A172 (cell line): ENCODE measurements at regions not wholly inside any gene's neighbourhood (a gene's known extent, or its start where the extent isn't known, plus 50 kb on each side); places are given as distances from the start of the nearest gene placed in this dataset.

ENCODE experiments used
- DNase-seq: peaks from one replicate; pipeline ENCODE4 v3.0.0-alpha.2; 2015; ENCODE audit warnings: low spot score

- DNase-seq = no peak
These were observed 64.6 kb upstream of the GALNT15 start for GRCh38 chr3:16109929-16110328.

DNA sequence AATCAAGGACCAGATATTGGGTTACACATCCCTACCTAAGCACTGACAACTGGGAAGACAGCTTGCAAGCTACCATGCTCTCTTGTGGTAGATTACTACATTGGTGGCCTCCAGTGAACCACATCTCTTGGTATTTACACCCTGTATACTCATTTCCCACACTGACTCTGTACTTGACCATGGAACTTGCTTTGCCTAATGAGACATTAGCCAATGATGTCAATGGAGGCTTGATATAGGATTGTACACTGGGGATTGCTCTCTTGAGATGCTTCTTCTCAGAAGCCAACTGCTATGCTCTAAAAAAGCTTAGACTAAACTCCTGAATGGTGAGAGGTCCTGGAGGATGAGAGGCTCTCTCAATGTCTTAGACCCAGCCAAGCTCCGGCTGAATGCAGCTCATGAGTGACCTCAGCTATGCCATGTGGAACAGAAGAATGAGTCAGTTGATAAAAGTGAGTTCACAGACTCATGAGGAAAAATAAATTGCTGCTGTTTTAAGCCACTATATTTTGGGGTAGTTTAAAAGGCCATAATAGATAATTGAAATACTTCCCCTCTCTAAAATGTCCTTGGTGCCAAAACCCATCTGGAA, 61.5 kb upstream of the GALNT15 start:
- no peak for DNase-seq

DNA sequence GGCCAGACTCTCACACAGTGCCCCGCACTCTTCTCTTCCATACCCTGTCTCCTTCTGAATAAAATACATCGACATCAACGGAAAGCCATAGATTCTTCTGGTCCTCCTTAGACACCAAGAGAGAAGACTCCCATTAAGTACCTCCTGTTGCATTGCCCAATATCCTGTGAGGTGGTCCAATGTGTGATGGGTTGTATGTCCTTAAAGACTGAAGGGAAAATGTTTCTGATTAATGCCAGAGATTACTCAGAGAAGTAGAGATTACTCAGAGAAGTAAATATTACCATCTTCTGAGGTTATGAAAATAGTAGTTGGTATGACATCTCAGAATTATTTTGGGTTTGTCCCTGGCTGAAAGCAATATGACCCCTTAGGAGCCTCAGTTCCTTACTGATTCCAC, 60.8 kb upstream of the GALNT15 start:
- no peak for DNase-seq

GRCh38 chr3:16114429-16114828, 60.1 kb upstream of the GALNT15 start:
- DNase-seq = no peak

DNA sequence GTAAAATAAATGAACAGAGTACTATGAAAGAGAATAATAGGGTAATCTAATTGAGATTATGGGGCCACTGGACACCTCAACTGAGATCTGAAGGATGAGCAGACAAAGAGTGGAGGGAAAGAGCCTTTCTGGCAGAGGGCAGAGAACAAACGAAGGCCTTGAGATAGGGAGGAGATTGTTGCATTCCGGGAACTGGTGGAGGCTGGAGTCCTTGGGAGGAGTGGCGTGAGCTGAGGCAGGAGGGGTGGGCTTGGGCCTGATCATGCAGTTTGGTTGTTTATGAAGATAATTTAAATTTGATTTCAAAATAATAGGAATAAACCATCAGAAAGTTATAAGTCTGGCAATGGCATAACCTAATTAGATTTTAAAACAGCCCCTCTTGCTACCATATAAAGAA, 59.5 kb upstream of the GALNT15 start:
- no peak for DNase-seq

GRCh38 chr3:16118396-16118795, 56.1 kb upstream of the GALNT15 start:
- no peak for DNase-seq

DNA sequence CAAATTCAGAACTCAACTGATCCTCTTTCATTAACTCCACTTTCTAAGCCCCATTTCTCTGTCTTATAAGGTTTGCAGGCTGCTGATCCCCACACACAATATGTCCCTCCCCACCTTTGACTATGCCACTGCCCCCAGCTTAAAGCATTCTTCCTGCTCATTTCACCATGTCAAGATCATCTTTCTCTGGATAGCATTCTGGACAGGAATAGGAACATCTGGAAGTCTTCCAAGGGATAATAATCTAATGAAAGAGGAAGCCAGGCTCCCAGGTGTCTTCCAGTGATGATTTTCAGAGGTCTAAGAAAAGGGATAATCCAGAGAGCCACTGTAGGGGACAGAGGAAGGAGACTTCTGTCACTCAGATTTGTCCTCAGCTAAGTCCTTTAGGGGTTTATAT, 54.6 kb upstream of the GALNT15 start:
- no peak for DNase-seq

- DNase-seq = no peak
These were observed 53.1 kb upstream of the GALNT15 start for GRCh38 chr3:16121391-16121790.

- no peak for DNase-seq
These were observed 52.3 kb upstream of the GALNT15 start for GRCh38 chr3:16122155-16122554.

DNA sequence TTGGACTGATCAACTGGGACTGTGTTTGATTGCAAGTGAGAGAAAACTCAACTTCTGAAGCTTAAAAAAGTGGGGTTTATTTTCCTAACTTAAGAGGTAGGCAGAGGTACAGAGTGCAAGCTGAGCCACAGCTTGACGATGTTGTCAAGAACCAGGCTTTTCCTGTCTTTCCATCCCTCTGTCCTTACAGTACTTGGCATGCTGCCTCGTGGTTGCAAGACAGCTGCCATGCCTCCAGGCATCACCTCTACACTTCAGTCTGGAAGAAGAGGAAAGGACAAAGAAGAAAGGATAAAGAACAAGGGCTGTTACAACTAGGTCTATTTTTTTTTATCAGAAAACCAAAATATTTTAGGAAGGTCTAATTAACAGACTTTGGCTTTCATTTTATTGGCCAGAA, 51.8 kb upstream of the GALNT15 start:
- no peak for DNase-seq

- DNase-seq = peak; percentile 89
These were observed 49.8 kb upstream of the GALNT15 start for GRCh38 chr3:16124636-16125035.
